HG02885 (cell line): ENCODE measurements at regions not wholly inside any gene's neighbourhood (a gene's known extent, or its start where the extent isn't known, plus 50 kb on each side); places are given as distances from the start of the nearest gene placed in this dataset.

Experiments used
- ATAC-seq: cut with Tn5 transposase; IDR thresholded peaks from one replicate; pipeline ENCODE4 v1.9.1; 2021; ENCODE audit warnings: mild to moderate bottlenecking; ENCODE audit not compliant: unreplicated experiment, poor library complexity

- ATAC-seq = peak; percentile 91
Measured at GRCh38 chr9:89234205-89235067, 55.8 kb upstream of the SHC3 start.

- ATAC-seq = no peak
Measured at GRCh38 chr9:89236955-89237573, 58.4 kb upstream of the SHC3 start.

GRCh38 chr9:89238424-89238823, 59.8 kb upstream of the SHC3 start:
- ATAC-seq = no peak

- no peak for ATAC-seq
Measured at GRCh38 chr9:89243296-89244061, 64.9 kb upstream of the SHC3 start.

- no peak for ATAC-seq
Measured at GRCh38 chr9:89246840-89247239, 64.2 kb upstream of the CKS2 start.

GRCh38 chr9:89247431-89248353, 63.3 kb upstream of the CKS2 start:
- no peak for ATAC-seq

GRCh38 chr9:89249001-89249400, 62.0 kb upstream of the CKS2 start:
- ATAC-seq = no peak

GRCh38 chr9:89252651-89253267, 58.2 kb upstream of the CKS2 start:
- no peak for ATAC-seq

- ATAC-seq = no peak
Measured at GRCh38 chr9:89254058-89254772, 56.8 kb upstream of the CKS2 start.

- no peak for ATAC-seq
Measured at GRCh38 chr9:89254773-89255125, 56.2 kb upstream of the CKS2 start.

GRCh38 chr9:89256225-89256624, 54.8 kb upstream of the CKS2 start:
- ATAC-seq = no peak

- no peak for ATAC-seq
Measured at GRCh38 chr9:89256642-89257041, 54.4 kb upstream of the CKS2 start.

GRCh38 chr9:89260525-89260924, 50.5 kb upstream of the CKS2 start:
- ATAC-seq = no peak
